ES-I3 (cell line): ENCODE measurements at regions not wholly inside any gene's neighbourhood (a gene's known extent, or its start where the extent isn't known, plus 50 kb on each side); places are given as distances from the start of the nearest gene placed in this dataset.
"Not testable (repeated sequence)": the region's sequence is repeated elsewhere in the genome, so short reads cannot be mapped to it uniquely, and the experiment has no call there.

Experiments used
- H3K36me3 ChIP-seq: 2 replicates; pipeline ENCODE4 v1.6.1; 2013; ENCODE audit warnings: mild to moderate bottlenecking, low read length, control low read depth, moderate library complexity; ENCODE audit not compliant: insufficient read depth
- H3K4me1 ChIP-seq: 2 replicates; pipeline ENCODE4 v1.6.1; 2013; ENCODE audit warnings: mild to moderate bottlenecking, control low read depth, low read length; ENCODE audit not compliant: insufficient read depth
- H3K9ac ChIP-seq: 2 replicates; pipeline ENCODE4 v1.6.1; 2013; ENCODE audit warnings: low read depth, mild to moderate bottlenecking, low read length, moderate library complexity
- H3K9me3 ChIP-seq: 2 replicates; pipeline ENCODE4 v1.6.1; 2013; ENCODE audit warnings: mild to moderate bottlenecking, low read length, moderate library complexity; ENCODE audit not compliant: control insufficient read depth, insufficient read depth

GRCh38 chr7:91573405-91573804 lies 307.1 kb downstream of the MTERF1 start:
- Histone ChIP-seq H3K9ac (no peak overlapping the region), H3K36me3 (no peaks in the 10 kb centered on the region), H3K9me3 (no peaks in the 10 kb centered on the region), H3K4me1 (peaks cover 6% of the 10 kb centered on the region; the same call in 1 of the 2 replicates)

GRCh38 chr7:91576459-91576858 lies 304.0 kb downstream of the MTERF1 start:
- not testable (repeated sequence) for H3K9me3 ChIP-seq, H3K4me1 ChIP-seq

GRCh38 chr7:91579837-91580236 lies 300.7 kb downstream of the MTERF1 start:
- H3K4me1 ChIP-seq, result peaks cover 4% of the 10 kb centered on the region; the same call in 1 of the 2 replicates
- H3K9ac ChIP-seq, result no peak overlapping the region
- no peaks in the 10 kb centered on the region for H3K9me3 ChIP-seq
- no peaks in the 10 kb centered on the region for H3K36me3 ChIP-seq

More at GRCh38 chr7:91576459-91576858, 304.0 kb downstream of the MTERF1 start:
- not testable (repeated sequence) for H3K9ac ChIP-seq, H3K36me3 ChIP-seq

DNA sequence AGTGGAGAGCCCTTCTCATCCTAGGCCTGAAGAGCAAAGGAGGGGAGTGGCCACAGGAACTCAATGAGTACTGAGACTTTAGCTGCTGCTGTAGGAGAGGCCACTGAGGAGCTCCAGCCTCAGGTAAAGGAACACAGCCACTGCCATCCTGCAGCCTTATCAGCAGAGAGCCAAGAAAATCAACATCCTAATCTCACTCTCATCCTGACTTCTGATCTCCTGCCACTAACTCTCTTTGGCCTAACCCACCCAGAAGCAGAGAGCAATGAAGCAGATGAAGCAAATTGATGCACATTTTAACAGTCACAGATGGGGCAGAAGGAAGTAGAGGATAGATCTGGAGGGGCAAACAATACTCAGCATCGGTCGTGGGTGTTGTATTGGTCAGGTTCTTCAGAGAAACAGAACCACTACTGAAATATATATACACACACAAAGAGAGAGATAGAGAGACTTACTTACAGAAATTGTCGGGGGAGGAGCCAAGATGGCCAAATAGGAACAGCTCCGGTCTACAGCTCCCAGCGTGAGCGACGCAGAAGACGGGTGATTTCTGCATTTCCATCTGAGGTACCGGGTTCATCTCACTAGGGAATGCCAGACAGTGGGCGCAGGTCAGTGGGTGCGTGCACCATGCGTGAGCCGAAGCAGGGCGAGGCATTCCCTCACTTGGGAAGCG lies 297.6 kb downstream of the MTERF1 start:
- Histone ChIP-seq H3K9ac (peak overlapping the region; percentile 32), H3K4me1 (peaks cover 4% of the 10 kb centered on the region; the same call in 1 of the 2 replicates), H3K36me3 (no peaks in the 10 kb centered on the region), H3K9me3 (no peaks in the 10 kb centered on the region)

DNA sequence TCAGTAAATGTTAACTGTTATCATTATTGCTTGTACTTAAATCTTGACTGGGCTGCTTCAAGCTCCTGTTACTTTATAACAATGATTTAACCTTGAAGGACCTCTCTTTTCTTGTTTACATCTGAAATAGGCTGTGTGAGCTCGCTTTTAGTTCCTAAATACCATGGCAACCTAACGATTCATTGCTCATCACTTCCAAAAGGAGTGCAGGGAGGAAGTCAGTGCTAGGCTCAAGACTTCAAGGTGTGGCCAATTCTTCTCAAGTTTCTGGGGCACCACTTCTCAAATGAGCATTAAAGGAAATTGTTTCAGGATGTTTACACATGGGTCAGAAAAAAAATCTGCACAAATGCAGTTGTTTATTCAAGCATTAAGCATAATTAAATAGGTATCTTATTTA lies 284.2 kb downstream of the MTERF1 start:
- Histone ChIP-seq H3K9ac (no peak overlapping the region), H3K4me1 (no peaks in the 10 kb centered on the region), H3K9me3 (no peaks in the 10 kb centered on the region), H3K36me3 (no peaks in the 10 kb centered on the region)

DNA sequence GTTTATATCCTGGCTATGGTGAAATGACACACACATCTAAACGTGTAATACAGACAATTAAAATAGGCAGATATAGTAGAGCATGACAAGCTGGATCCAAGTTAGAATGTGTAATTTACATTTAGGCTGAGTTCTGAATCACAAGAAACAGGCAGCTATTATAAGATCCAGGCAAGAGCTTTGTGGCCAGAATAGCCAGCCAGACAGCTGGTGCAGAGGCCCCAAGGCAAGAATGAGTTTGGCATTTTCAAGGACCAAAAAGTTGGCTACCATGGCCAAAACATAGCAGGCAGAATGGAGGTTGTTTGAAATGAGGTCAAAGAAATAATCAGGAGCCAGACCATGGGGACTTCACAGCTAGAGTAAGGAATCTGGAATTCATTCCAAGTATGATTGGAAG lies 281.7 kb downstream of the MTERF1 start:
- Histone ChIP-seq H3K36me3 (no peaks in the 10 kb centered on the region), H3K9ac (no peak overlapping the region), H3K9me3 (no peaks in the 10 kb centered on the region), H3K4me1 (no peaks in the 10 kb centered on the region)

DNA sequence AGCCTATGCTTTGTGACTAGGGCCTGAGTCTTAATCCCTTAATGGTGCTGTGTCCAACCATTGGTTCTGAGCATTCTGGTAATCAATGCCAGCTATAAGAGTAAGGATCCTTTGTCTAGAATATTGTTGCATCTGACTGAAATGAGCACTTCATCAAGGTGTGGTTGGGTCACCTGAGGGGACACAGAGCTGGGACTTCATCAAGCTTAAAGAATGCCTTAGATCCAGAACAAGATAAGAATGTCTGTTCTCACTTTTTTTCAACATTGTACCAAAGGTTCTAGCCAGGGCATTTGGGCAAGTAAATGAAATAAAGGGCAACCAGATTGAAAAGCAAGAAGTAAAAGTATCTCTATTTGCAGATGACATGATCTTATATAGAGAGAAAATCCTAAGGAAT lies 280.4 kb downstream of the MTERF1 start:
- no peak overlapping the region for H3K9ac ChIP-seq

DNA sequence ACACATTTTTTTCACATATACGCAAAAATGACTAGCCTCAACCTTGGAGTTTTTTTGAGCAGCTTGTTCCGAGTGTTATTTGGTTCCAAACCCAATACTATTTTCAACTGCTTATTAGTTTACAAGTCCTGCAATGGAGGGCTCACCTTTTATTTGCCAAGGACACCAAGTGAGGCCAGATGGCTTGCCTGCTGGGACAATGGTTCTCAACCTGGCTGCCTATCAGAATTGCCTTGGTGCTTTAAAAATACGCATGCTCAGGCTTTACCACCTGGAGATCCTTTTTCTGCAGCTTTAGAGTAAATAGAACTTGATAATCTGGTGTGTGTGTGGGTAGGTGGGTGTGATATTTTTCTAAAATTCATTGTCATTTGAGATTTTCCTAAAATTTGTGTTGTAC lies 276.8 kb downstream of the MTERF1 start:
- Histone ChIP-seq H3K4me1 (no peaks in the 10 kb centered on the region), H3K36me3 (no peaks in the 10 kb centered on the region), H3K9ac (no peak overlapping the region), H3K9me3 (no peaks in the 10 kb centered on the region)

More for the DNA sequence above, 280.4 kb downstream of the MTERF1 start:
- Histone ChIP-seq H3K4me1 (no peaks in the 10 kb centered on the region), H3K36me3 (no peaks in the 10 kb centered on the region), H3K9me3 (no peaks in the 10 kb centered on the region)

DNA sequence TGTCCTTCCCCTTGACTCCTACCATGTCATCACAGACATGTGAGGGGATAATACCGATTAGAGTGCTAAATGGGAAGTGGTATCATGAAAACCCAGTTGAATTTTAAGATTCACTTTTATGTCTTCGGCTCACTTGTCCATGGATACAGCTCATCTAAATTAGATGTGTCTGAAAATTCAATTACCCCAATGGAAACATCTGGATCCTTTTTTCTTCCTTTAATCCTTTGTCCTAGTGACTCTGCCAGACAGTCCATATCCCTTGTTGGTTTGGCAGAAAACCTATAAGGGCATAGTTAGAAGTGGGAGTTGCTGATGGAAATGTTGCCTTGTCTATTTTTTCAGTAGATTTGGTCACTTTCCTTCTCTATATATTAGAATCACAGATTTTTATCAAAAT lies 271.9 kb downstream of the MTERF1 start:
- Histone ChIP-seq H3K36me3 (no peaks in the 10 kb centered on the region), H3K9me3 (no peaks in the 10 kb centered on the region), H3K4me1 (no peaks in the 10 kb centered on the region), H3K9ac (no peak overlapping the region)

DNA sequence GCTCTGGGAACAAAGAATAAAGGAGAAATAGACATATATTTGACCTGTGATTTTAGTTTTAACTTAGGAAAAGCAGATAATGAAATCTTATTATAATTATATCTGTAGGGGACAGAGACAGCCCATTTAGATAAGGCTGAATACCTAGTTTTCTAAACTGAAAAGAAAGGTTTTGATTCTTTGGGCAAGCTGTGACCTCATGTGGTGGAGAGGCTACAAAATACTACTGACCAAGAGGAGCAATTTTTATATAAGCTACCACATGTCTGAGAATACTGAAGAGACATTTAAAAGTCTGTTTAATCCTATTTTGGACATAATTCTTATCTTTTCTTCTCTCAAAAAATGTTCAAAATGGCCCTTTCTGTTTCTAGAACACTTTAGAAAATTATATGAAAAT lies 271.0 kb downstream of the MTERF1 start:
- Histone ChIP-seq H3K9me3 (no peaks in the 10 kb centered on the region), H3K9ac (no peak overlapping the region), H3K36me3 (no peaks in the 10 kb centered on the region), H3K4me1 (no peaks in the 10 kb centered on the region)

- Histone ChIP-seq H3K4me1 (no peaks in the 10 kb centered on the region), H3K9me3 (no peaks in the 10 kb centered on the region), H3K9ac (no peak overlapping the region), H3K36me3 (no peaks in the 10 kb centered on the region)
Measured at GRCh38 chr7:91614431-91614830, 266.1 kb downstream of the MTERF1 start.

- no peaks in the 10 kb centered on the region for H3K4me1 ChIP-seq
- H3K9ac ChIP-seq, result no peak overlapping the region
- no peaks in the 10 kb centered on the region for H3K36me3 ChIP-seq
- no peaks in the 10 kb centered on the region for H3K9me3 ChIP-seq
Measured at GRCh38 chr7:91618776-91619765, 261.4 kb downstream of the MTERF1 start.

GRCh38 chr7:91620827-91621226 lies 259.7 kb downstream of the MTERF1 start:
- Histone ChIP-seq H3K4me1 (no peaks in the 10 kb centered on the region), H3K9ac (no peak overlapping the region), H3K9me3 (no peaks in the 10 kb centered on the region), H3K36me3 (no peaks in the 10 kb centered on the region)

DNA sequence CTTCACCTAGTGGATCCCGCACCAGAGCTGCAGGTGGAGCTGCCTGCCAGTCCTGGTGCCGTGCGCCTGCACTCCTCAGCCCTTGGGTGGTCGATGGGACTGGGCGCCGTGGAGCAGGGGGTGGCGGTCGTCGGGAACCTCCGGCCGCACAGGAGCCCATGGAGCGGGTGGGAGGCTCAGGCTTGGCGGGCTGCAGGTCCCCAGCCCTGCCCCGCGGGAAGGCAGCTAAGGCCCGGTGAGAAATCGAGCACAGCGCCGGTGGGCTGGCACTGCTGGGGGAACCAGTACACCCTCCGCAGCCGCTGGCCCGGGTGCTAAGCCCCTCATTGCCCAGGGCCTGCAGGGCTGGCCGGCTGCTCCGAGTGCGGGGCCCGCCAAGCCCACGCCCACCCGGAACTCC lies 253.2 kb downstream of the MTERF1 start:
- not testable (repeated sequence) for H3K9ac ChIP-seq, H3K9me3 ChIP-seq, H3K4me1 ChIP-seq, H3K36me3 ChIP-seq

DNA sequence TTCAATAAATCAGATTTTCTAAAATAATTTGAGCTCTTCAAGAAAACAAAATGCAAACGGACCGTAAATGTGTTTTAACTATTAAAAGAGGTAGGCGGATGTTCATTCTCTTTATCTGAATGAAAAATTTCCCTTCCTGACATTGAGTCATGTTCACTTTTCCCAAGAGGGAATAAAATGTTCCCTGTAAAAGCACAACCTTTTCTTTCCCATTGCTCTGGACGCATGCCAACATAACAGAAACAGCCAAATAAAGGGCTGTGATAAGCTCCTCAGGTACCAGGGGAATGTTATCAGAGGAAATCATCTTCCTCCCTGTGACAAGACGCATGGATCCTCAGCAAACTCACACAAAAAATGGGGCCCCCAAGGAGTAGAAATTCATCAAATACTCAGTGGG lies 251.8 kb downstream of the MTERF1 start:
- Histone ChIP-seq H3K36me3 (no peaks in the 10 kb centered on the region), H3K4me1 (no peaks in the 10 kb centered on the region), H3K9me3 (no peaks in the 10 kb centered on the region), H3K9ac (no peak overlapping the region)
